AG09319 (cell line): ENCODE measurements at regions not wholly inside any gene's neighbourhood (a gene's known extent, or its start where the extent isn't known, plus 50 kb on each side); places are given as distances from the start of the nearest gene placed in this dataset.

Experiments
- DNase-seq: peaks from one replicate; pipeline ENCODE4 v3.0.0-alpha.2; 2010; ENCODE audit warnings: low read depth; ENCODE audit errors: extremely low read depth
- TF ChIP-seq, protein P1 (sequence below): IDR thresholded peaks from 2 replicates; pipeline ENCODE4 v1.5.1; 2011; ENCODE audit warnings: low read depth, mild to moderate bottlenecking, inconsistent platforms, low read length, moderate library complexity

DNA sequence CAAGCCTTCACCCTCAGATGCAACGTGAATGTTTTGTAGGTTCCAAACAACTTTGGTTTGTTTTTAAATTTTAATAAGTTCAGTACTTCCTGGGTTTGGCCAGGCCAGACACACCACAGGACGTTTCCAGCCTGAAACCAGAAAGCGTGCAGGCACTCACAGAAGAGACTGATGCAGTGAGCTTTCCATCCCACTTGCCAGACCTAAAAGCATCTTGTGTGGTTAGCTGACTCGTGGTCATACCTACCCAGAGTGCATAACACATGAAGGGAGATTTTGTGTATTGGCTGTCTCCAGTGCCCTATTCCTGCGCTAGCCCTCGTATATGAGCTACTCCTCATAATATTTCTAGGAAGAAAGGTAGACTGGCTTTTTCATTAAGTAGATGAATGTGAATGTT, 297.3 kb upstream of the FAR2 start:
- DNase-seq: no peak
- TF ChIP-seq, protein P1, sequence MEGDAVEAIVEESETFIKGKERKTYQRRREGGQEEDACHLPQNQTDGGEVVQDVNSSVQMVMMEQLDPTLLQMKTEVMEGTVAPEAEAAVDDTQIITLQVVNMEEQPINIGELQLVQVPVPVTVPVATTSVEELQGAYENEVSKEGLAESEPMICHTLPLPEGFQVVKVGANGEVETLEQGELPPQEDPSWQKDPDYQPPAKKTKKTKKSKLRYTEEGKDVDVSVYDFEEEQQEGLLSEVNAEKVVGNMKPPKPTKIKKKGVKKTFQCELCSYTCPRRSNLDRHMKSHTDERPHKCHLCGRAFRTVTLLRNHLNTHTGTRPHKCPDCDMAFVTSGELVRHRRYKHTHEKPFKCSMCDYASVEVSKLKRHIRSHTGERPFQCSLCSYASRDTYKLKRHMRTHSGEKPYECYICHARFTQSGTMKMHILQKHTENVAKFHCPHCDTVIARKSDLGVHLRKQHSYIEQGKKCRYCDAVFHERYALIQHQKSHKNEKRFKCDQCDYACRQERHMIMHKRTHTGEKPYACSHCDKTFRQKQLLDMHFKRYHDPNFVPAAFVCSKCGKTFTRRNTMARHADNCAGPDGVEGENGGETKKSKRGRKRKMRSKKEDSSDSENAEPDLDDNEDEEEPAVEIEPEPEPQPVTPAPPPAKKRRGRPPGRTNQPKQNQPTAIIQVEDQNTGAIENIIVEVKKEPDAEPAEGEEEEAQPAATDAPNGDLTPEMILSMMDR: no peak

DNA sequence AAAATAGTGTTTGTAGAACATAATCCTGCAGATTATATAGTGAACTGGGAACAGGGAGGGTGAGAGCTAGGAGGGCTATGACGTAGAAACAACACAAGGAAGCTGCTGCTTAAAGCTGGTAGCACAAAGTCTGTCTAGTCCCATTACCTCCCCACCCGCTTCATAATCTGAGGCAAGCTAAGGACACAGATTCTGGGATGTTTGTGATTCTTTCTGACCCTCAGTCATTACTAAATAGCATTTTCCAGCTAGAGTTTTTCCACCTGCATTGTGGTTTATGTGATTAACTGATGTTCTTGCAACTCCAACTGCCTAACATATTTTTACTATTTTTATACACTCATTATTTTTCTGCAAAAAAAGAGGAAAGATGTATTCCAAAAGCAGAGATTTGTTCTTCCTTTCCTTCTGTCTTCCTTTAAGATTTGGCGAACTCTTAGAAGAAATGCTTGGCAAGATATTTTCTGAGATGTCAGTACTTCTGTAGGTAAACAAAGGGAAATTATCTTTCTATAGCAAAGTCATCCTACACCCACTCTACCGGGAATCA, 293.2 kb upstream of the FAR2 start:
- no peak for DNase-seq
- TF ChIP-seq, protein P1: no peak

DNA sequence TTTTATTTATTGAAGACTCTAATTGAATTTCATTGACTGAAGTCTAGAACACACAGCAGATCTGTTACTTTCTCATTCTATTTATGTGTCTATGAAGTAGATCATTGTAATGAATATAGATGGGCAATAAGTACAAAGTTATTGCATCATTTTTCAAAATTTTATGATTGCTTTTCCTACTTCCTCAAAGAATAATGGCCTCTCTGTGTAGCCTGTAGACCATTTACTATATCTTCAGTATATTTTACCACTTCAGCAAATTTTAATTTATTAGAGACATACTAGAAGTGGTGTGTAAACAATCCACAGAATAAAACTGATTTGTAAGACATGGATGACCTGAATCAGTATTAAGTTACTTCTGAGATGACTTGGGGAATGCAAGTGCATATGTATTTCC, 291.7 kb upstream of the FAR2 start:
- no peak for DNase-seq
- TF ChIP-seq, protein P1: no peak

DNA sequence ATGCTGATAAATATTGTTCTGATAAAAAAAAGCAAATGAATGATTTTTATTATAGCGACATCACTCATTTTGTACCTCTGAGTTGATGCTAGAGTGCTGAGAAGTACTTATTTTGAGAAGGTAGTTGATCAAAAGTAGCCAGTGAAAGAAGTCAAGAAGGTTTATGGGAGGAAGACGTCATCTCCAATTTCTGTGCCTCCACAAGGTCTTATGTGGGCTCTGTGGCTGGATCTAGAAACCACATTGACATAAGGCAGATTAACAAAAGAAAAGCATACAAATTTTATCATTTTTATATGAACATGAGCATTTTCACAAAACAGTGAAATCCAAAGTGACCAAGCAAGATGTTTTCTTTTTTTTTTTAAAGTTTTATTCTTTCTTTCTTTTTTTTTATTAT, 289.5 kb upstream of the FAR2 start:
- TF ChIP-seq, protein P1: no peak
- no peak for DNase-seq

DNA sequence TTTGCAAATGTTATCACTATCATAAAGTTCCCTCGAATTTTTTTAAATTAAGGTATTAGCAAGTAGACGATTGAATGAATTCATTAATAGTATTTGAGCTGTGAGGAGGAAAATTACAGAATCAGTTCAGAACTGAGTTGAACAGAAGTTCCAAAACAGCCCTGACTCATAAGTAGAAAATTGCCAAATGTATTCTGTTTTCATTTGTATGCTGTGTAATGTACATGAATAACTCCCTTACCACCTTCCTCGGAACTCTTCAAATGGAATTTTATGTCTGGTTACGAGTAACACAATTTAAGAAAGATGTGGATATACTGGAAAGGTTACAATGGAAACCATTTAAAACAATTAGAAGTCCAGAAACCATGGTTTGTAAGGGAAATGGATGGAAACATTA, 283.3 kb upstream of the FAR2 start:
- TF ChIP-seq, protein P1: no peak
- DNase-seq: no peak

DNA sequence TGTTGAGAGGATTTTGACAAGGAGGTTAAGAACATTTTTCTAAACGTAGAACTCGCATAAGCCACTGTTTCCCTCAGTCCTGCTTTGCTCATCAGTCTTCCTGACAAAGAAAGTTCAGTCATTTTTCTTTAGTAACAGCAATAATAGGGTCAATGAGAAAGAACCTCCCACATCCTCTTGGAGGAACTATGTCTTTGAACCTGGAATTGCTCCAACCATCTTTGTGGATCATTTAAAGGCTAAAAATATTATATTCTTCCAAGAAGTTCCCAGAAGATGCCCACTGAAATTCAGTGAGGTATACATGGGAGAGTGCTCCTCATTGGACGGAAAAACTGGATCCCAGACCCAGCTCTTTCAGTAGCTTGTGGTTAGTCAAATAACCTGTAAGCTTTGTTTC, 282.8 kb upstream of the FAR2 start:
- no peak for DNase-seq
- TF ChIP-seq, protein P1: no peak

DNA sequence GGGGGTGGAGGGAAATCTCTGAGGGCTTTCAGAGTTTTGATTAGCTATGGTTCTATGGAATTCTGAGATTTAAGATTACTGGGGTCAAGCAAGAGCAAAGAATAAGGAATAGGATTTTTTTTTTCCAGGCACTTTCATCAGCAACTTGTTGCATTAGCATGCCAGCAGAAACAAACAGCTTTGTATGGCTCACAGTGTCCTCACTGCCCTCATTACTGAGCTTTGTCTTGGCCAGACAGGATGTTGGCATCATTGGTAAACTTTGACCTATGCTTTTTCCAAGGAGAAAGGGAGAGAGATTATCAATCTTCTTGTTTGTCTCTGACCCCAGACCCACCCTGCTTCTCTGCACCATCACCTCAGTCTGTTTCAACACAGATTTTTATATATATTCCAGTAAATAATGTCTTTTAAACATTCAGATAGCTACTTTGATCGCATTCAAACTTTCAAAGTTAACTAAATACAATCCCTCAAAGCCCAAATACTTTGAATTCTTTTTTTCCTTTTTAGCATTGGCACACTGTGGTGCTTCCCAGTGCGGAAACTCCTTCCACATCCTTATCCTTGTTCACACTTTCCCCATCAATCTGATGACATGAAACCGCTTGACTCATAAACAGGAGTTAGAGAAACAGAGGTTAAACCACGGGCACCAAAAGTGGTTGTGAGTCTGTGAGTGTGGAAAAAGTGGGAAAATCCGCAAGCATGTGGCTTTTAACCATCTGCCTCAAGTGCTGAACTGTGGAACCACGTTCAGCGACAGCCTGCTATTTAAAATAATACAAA, 282.2 kb upstream of the FAR2 start:
- no peak for DNase-seq
- TF ChIP-seq, protein P1: no peak
